H1 (cell line): ENCODE measurements at regions not wholly inside any gene's neighbourhood (a gene's known extent, or its start where the extent isn't known, plus 50 kb on each side); places are given as distances from the start of the nearest gene placed in this dataset.

Source experiments
- CTCF ChIA-PET: fragments of 300-600 bp; sonication (Branson Sonifier 250); formaldehyde crosslinking; loops from one replicate; lab custom pipeline; 2021; ENCODE audit not compliant: partially characterized antibody; lab: Charles Lee
- POLR2A ChIA-PET: fragments of 300-600 bp; sonication (Branson Sonifier 250); formaldehyde crosslinking; loops from one replicate; lab custom pipeline; 2021; ENCODE audit warnings: inconsistent platforms; ENCODE audit not compliant: partially characterized antibody; lab: Charles Lee
- DNase-seq, 2 experiments: peaks; one replicate each; pipeline versions ENCODE4 v3.0.0 to v3.0.0-alpha.2; 2010 to 2022; ENCODE audit warnings: low spot score in 2 of 2, low read depth in 1 of 2, mixed read lengths in 1 of 2
- FAIRE-seq: peaks from 2 replicates; lab custom pipeline; 2011; peaks lifted over from hg19 to GRCh38; lab: Jason Lieb, UNC
- H2AFZ ChIP-seq: 2 replicates; pipeline ENCODE4 v1.8.1; 2012; ENCODE audit warnings: low read length, inconsistent platforms
- H2AK5ac ChIP-seq: 2 replicates; pipeline ENCODE4 v1.6.1; 2013; ENCODE audit warnings: low read depth, low read length
- H2BK120ac ChIP-seq: replicated peaks from 2 replicates; pipeline ENCODE3; 2013; ENCODE audit warnings: low read depth, low read length, inconsistent platforms
- H2BK12ac ChIP-seq: 2 replicates; pipeline ENCODE4 v1.6.1; 2013; ENCODE audit warnings: low read depth, low read length
- H2BK15ac ChIP-seq: 2 replicates; pipeline ENCODE4 v1.6.1; 2013; ENCODE audit warnings: low read length
- H2BK20ac ChIP-seq: 2 replicates; pipeline ENCODE4 v1.6.1; 2013; ENCODE audit warnings: low read length
- H2BK5ac ChIP-seq: 2 replicates; pipeline ENCODE4 v1.6.1; 2013; ENCODE audit warnings: low read depth, low read length
- H3K14ac ChIP-seq: 2 replicates; pipeline ENCODE4 v1.6.1; 2013; ENCODE audit warnings: inconsistent platforms; ENCODE audit not compliant: insufficient read length
- H3K18ac ChIP-seq: 2 replicates; pipeline ENCODE4 v1.6.1; 2013; ENCODE audit warnings: low read length; ENCODE audit errors: extremely low read depth
- H3K23ac ChIP-seq: 2 replicates; pipeline ENCODE4 v1.6.1; 2013; ENCODE audit warnings: inconsistent platforms; ENCODE audit not compliant: insufficient read length
- H3K23me2 ChIP-seq: 2 replicates; pipeline ENCODE4 v1.6.1; 2013; ENCODE audit warnings: low read depth, low read length
- H3K27ac ChIP-seq: 2 replicates; pipeline ENCODE4 v1.6.1; 2011; ENCODE audit warnings: low read depth, low read length, inconsistent platforms
- H3K27me3 ChIP-seq, 4 experiments: replicated peaks in 1 of 4; 1 replicate in 1 of 4; 2 replicates in 3 of 4; pipeline versions ENCODE4 v1.6.1 to v1.8.1; 2011 to 2013; ENCODE audit warnings: low read length in 3 of 4, mild to moderate bottlenecking in 3 of 4, inconsistent platforms in 2 of 4, mixed read lengths in 2 of 4, moderate library complexity in 1 of 4; ENCODE audit not compliant: control insufficient read depth in 3 of 4, insufficient read depth in 3 of 4; ENCODE audit errors: extremely low read depth in 1 of 4
- H3K36me3 ChIP-seq, 4 experiments: 2 replicates each; pipeline versions ENCODE4 v1.6.1 to v1.8.1; 2011 to 2013; ENCODE audit warnings: mild to moderate bottlenecking in 4 of 4, low read length in 3 of 4, moderate library complexity in 2 of 4, control low read depth in 1 of 4, inconsistent platforms in 1 of 4; ENCODE audit not compliant: insufficient read depth in 4 of 4, control insufficient read depth in 2 of 4
- H3K4ac ChIP-seq: replicated peaks from 2 replicates; pipeline ENCODE3; 2013; ENCODE audit warnings: low read length, low read depth, mixed read lengths, inconsistent platforms; ENCODE audit not compliant: insufficient read length
- H3K4me1 ChIP-seq, 4 experiments: replicated peaks in 1 of 4; 1 replicate in 1 of 4; 2 replicates in 3 of 4; pipeline versions ENCODE4 v1.6.1 to v1.8.1; 2011 to 2013; ENCODE audit warnings: low read length in 3 of 4, inconsistent platforms in 2 of 4, mixed read lengths in 1 of 4; ENCODE audit not compliant: insufficient read depth in 4 of 4, control insufficient read depth in 3 of 4
- H3K4me2 ChIP-seq, 2 experiments: 2 replicates each; pipeline versions ENCODE4 v1.6.1 to v1.8.1; 2011 to 2013; ENCODE audit warnings: low read depth in 2 of 2, low read length in 2 of 2, control low read depth in 1 of 2, inconsistent platforms in 1 of 2, mild to moderate bottlenecking in 1 of 2; ENCODE audit not compliant: insufficient read depth in 1 of 2
- H3K4me3 ChIP-seq, 4 experiments: fragments of 200-600, 300-600 bp in 1 of 4; sonication (generic), shearing (Covaris generic), sonication (Bioruptor Twin) in 1 of 4; 2 replicates each; pipeline versions ENCODE4 v1.5.1 to v1.8.1; 2011 to 2016; ENCODE audit warnings: low read length in 4 of 4, low read depth in 3 of 4, control low read depth in 2 of 4, inconsistent platforms in 2 of 4, mild to moderate bottlenecking in 2 of 4, mixed read lengths in 1 of 4, moderate library complexity in 1 of 4; ENCODE audit not compliant: insufficient read depth in 2 of 4; ENCODE audit errors: extremely low read depth in 1 of 4
- H3K56ac ChIP-seq: replicated peaks from 2 replicates; pipeline ENCODE3; 2013; ENCODE audit warnings: low read depth, mild to moderate bottlenecking, mixed read lengths, low read length, inconsistent platforms; ENCODE audit not compliant: insufficient read length
- H3K79me1 ChIP-seq: 2 replicates; pipeline ENCODE4 v1.6.1; 2013; ENCODE audit warnings: low read depth, low read length, control low read depth
- H3K79me2 ChIP-seq, 2 experiments: 2 replicates each; pipeline versions ENCODE4 v1.6.1 to v1.8.1; 2012 to 2013; ENCODE audit warnings: low read length in 2 of 2, mild to moderate bottlenecking in 2 of 2, inconsistent platforms in 1 of 2; ENCODE audit not compliant: insufficient read depth in 2 of 2, control insufficient read depth in 1 of 2
- H3K9ac ChIP-seq, 4 experiments: replicated peaks in 1 of 4; 1 replicate in 1 of 4; 2 replicates in 3 of 4; pipeline versions ENCODE4 v1.6.1 to v1.8.1; 2011 to 2013; ENCODE audit warnings: low read depth in 3 of 4, low read length in 3 of 4, control low read depth in 2 of 4, mild to moderate bottlenecking in 2 of 4, moderate library complexity in 2 of 4, inconsistent platforms in 1 of 4; ENCODE audit errors: extremely low read depth in 1 of 4
- H3K9me3 ChIP-seq, 2 experiments: 2 replicates each; pipeline versions ENCODE4 v1.6.1 to v1.8.1; 2012 to 2013; ENCODE audit warnings: mild to moderate bottlenecking in 2 of 2, moderate library complexity in 2 of 2, control low read depth in 1 of 2, inconsistent platforms in 1 of 2, low read depth in 1 of 2, low read length in 1 of 2, mixed read lengths in 1 of 2; ENCODE audit not compliant: insufficient read depth in 2 of 2
- H4K20me1 ChIP-seq, 2 experiments: replicated peaks in 1 of 2; 2 replicates each; pipeline versions ENCODE3 to v1.8.1; 2011 to 2013; ENCODE audit warnings: inconsistent platforms in 2 of 2, low read length in 2 of 2, mild to moderate bottlenecking in 1 of 2; ENCODE audit not compliant: insufficient read depth in 2 of 2, control insufficient read depth in 1 of 2
- H4K5ac ChIP-seq: 2 replicates; pipeline ENCODE4 v1.6.1; 2013; ENCODE audit warnings: low read length, low read depth, mixed read lengths, inconsistent platforms; ENCODE audit not compliant: insufficient read length
- H4K8ac ChIP-seq: 2 replicates; pipeline ENCODE4 v1.8.0; 2013; ENCODE audit warnings: mild to moderate bottlenecking, moderate library complexity, low read length, inconsistent platforms; ENCODE audit not compliant: insufficient read depth; ENCODE audit errors: extremely low read depth
- H4K91ac ChIP-seq: replicated peaks from 2 replicates; pipeline ENCODE3; 2013; ENCODE audit warnings: low read length, mixed read lengths, inconsistent platforms; ENCODE audit not compliant: insufficient read length
- CEBPB ChIP-seq: IDR thresholded peaks from 2 replicates; pipeline ENCODE4 v1.6.1; 2012; ENCODE audit warnings: low read depth, low read length
- EZH2 ChIP-seq: fragments of 200-600 bp; sonication (generic); IDR thresholded peaks from 2 replicates; pipeline ENCODE4 v1.7.1; 2012; ENCODE audit warnings: low read depth, mild to moderate bottlenecking, moderate library complexity, low read length, inconsistent platforms; ENCODE audit not compliant: severe bottlenecking
- whole genome bisulfite sequencing, 2 experiments: shearing (Covaris generic) in 1 of 2; methylation state at CpG; one replicate each; pipeline versions ENCODE4 v1.1.6 to v1.1.7; 2013 to 2015; ENCODE audit warnings: low lambda C conversion rate in 2 of 2, mixed read lengths in 2 of 2, inconsistent platforms in 1 of 2, low coverage in 1 of 2, missing lambda C conversion rate in 1 of 2; ENCODE audit not compliant: insufficient replicate concordance in 2 of 2, insufficient coverage in 1 of 2, insufficient read length in 1 of 2; ENCODE audit errors: extremely low coverage in 1 of 2, missing lambda C conversion rate in 1 of 2; 5-methylcytosine and 5-hydroxymethylcytosine counted together

- Histone ChIP-seq H3K9ac (no peak overlapping the region), H4K91ac (no peak overlapping the region), H3K4me1 (no peaks in the 10 kb centered on the region), H3K27me3 (no peaks in the 10 kb centered on the region), H4K5ac (no peak overlapping the region), H3K4me3 (no peak overlapping the region), H2AK5ac (no peak overlapping the region), H3K23ac (no peak overlapping the region), H2BK5ac (no peak overlapping the region), H2BK15ac (no peak overlapping the region), H4K8ac (no peak overlapping the region), H3K23me2 (no peaks in the 10 kb centered on the region), H3K56ac (no peak overlapping the region)
- WGBS, 2 experiments, result 89% methylated on average over 2 of the region's 2 CpGs; no CpG with 5 or more reads in 1 of the 2 experiments
- FAIRE-seq, result no peak
- no peak for DNase-seq
- TF ChIP-seq CEBPB, result no peak
- no peak for TF ChIP-seq EZH2
- TF ChIP-seq, all 59 proteins: peak for 0
- H3K36me3 ChIP-seq, result no peaks in the 10 kb centered on the region
- H2BK12ac ChIP-seq, result no peak overlapping the region
- H4K20me1 ChIP-seq, result no peaks in the 10 kb centered on the region
- no peak overlapping the region for H2AFZ ChIP-seq
- no peak overlapping the region for H3K14ac ChIP-seq
- no peak overlapping the region for H3K18ac ChIP-seq
- no peak overlapping the region for H3K27ac ChIP-seq
- ChIA-PET CTCF (no interaction called here), POLR2A (no interaction called here)
- no peaks in the 10 kb centered on the region for H3K79me1 ChIP-seq
- H2BK120ac ChIP-seq, result no peak overlapping the region
- H3K4ac ChIP-seq, result no peak overlapping the region
- H2BK20ac ChIP-seq, result no peak overlapping the region
- no peaks in the 10 kb centered on the region for H3K79me2 ChIP-seq
- H3K4me2 ChIP-seq, result no peak overlapping the region
- H3K9me3 ChIP-seq, result no peaks in the 10 kb centered on the region
These were observed 67.5 kb upstream of the APCDD1 start for GRCh38 chr18:10386956-10387355.
